GM12892 (cell line): ENCODE measurements at regions not wholly inside any gene's neighbourhood (a gene's known extent, or its start where the extent isn't known, plus 50 kb on each side); places are given as distances from the start of the nearest gene placed in this dataset.

Source experiments
- POLR2A ChIP-seq: IDR thresholded peaks from 2 replicates; pipeline ENCODE4 v1.6.1; 2011; ENCODE audit warnings: low read depth, low read length, control low read depth
- POLR2AphosphoS5 ChIP-seq: IDR thresholded peaks from 2 replicates; pipeline ENCODE4 v1.6.1; 2011; ENCODE audit warnings: low read depth, low read length, control low read depth
- TAF1 ChIP-seq: IDR thresholded peaks from 2 replicates; pipeline ENCODE4 v1.6.1; 2011; ENCODE audit warnings: low read depth, mild to moderate bottlenecking, control low read depth, low read length, borderline replicate concordance

DNA sequence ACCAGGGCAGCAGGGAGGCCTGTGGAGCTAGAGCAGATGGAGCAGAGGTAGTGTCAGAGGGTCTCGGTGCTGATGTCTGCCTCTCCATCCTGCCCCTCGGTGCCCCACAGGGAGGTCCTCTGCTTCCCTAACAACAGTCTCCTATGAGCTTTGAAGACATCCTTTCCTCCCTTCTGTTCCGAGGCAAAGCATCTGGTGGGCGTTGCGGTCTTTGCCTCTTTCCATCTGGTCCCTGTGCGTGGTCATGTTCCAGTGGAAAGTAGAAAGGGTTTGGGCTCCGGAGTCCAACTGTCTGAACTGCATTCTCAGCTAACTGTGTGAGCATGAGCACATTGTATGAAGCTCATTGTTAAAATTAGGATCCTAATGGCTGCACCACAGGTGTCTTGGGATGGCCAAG lies 370.6 kb downstream of the AACS start:
- no peak for TF ChIP-seq POLR2AphosphoS5
- no peak for TF ChIP-seq POLR2A
- no peak for TF ChIP-seq TAF1
